Astrocyte of the cerebellum (primary cell): ENCODE measurements at regions not wholly inside any gene's neighbourhood (a gene's known extent, or its start where the extent isn't known, plus 50 kb on each side); places are given as distances from the start of the nearest gene placed in this dataset.

Source experiments
- DNase-seq: peaks from one replicate; pipeline ENCODE4 v3.0.0-alpha.2; 2011; ENCODE audit warnings: low read depth
- H3K4me3 ChIP-seq: 2 replicates; pipeline ENCODE4 v1.5.1; 2011; ENCODE audit warnings: mild to moderate bottlenecking, low read depth, low read length, moderate library complexity
- in situ Hi-C: cut with HindIII; loops from 2 replicates; pipeline ENCODE4 v1.10.0; 2017; ENCODE audit warnings: low sequenced_read_pairs
- TF ChIP-seq, protein P1 (sequence below): IDR thresholded peaks from 2 replicates; pipeline ENCODE4 v1.5.1; 2012; ENCODE audit warnings: low read length, low read depth, moderate library complexity, mild to moderate bottlenecking; ENCODE audit errors: missing control alignments

DNA sequence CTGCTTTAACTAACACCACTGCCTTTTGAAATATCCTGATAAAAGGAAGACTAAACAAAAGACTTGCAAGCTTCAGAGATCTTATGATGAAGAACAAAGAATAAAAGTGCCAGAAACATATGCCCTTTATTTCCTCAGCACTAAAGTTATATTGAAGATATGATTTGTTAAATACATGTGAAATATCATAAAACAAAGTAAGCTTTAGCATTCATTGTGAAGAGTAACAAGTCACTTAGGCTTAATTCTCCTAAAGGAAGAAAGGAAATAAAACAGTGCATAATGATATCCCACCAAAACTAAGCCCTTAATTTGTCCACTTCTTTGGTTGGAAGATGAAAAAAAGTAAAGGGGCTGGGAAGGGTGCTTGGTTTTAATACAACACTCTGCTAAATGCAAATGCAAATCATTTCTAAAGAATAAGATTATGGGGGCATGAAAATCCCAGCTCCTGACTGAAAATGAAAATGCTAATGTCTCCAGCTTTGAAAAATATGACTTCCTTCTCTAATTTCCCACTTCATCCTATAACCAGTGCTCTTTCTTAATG lies 227.2 kb downstream of the FAT4 start:
- in situ Hi-C loops = no loop called here
- TF ChIP-seq, protein P1, sequence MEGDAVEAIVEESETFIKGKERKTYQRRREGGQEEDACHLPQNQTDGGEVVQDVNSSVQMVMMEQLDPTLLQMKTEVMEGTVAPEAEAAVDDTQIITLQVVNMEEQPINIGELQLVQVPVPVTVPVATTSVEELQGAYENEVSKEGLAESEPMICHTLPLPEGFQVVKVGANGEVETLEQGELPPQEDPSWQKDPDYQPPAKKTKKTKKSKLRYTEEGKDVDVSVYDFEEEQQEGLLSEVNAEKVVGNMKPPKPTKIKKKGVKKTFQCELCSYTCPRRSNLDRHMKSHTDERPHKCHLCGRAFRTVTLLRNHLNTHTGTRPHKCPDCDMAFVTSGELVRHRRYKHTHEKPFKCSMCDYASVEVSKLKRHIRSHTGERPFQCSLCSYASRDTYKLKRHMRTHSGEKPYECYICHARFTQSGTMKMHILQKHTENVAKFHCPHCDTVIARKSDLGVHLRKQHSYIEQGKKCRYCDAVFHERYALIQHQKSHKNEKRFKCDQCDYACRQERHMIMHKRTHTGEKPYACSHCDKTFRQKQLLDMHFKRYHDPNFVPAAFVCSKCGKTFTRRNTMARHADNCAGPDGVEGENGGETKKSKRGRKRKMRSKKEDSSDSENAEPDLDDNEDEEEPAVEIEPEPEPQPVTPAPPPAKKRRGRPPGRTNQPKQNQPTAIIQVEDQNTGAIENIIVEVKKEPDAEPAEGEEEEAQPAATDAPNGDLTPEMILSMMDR = no peak

DNA sequence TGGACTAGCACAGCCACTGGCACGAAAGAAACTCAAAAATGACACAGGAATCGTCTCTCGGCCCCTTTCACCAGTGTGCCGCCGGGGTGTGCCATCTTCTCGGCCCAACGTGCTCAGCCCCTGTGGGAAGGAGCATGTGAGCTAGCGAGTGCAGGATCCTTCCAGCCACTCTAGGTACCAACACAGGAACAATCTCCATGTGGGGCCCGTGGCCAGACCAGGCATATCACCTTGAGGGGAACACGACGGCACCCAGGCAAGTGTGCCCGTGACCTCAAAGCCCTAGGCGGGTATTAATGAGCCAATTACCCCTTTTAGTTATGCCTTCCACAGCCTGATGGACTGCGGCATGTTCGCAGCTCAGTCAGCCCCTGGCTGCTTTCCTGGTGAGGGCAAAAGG lies 231.5 kb downstream of the FAT4 start:
- TF ChIP-seq, protein P1 = no peak
- no peak for DNase-seq
- no peak overlapping the region for H3K4me3 ChIP-seq
- in situ Hi-C loops = loop anchor here (5.0 kb wide), 1 partner anchor 56 kb away; no protein-coding TSS in a partner anchor

More for the DNA sequence above, 227.2 kb downstream of the FAT4 start:
- DNase-seq = no peak
- H3K4me3 ChIP-seq = no peak overlapping the region

DNA sequence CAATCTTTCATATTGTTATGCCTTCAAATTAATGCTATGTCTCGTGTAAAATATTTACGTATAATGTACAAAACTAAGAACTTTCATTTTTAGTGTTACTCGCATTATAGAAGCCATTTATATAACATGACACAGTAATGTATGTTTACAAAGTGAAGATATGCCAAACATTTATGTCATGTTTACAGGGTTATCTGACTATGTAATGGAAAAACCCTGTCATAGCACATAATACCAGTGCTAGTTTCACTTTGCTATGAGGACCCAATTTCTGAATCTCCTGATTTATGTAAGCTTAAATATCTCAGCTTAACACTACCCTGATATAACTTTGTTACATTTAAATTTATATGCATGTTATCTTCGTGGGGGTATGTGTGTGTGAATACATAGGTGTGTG lies 233.1 kb downstream of the FAT4 start:
- in situ Hi-C loops = loop anchor here (5.0 kb wide), 1 partner anchor 54 kb away; no protein-coding TSS in a partner anchor
- TF ChIP-seq, protein P1 = no peak
- H3K4me3 ChIP-seq = no peak overlapping the region
- DNase-seq = no peak

DNA sequence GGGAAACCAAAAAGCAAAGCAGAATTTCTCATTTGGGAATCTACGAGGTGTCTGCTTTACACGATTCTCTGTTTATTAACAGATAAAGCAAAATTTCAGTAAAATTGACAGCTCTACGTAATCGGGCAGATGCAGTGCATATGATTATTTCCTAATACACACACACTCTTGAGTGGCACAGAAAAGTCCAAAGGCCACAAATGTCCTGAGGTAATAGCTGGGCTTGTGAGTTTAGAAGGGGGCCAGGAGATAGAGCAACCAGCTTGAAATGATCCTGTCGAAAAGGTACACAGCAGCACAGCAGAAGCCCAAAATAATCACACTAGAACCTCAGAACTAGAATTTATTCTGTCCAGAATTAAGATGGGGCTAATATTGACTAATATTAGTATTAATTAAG lies 236.0 kb downstream of the FAT4 start:
- in situ Hi-C loops = no loop called here
- H3K4me3 ChIP-seq = no peak overlapping the region
- TF ChIP-seq, protein P1 = no peak
- DNase-seq = no peak

DNA sequence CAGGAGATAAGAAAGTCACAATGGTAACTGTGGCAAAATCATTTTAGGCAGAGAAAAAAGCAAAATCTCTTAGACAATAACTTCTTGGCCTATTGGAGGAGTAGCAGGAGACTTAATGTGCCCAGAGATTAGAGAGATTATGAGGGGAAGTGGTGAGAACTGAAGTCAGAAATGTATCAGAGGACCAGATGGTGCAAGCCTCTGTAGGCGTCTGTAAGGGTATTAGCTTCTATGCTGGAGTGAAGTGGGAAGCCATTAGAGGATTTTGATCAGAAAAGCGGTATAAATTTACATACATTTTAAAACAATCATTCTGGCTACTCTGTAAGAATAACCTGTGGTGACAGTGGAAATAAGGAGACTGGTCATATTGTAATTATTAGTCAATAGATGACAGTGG lies 236.7 kb downstream of the FAT4 start:
- DNase-seq = no peak
- in situ Hi-C loops = no loop called here
- no peak overlapping the region for H3K4me3 ChIP-seq
- TF ChIP-seq, protein P1 = no peak

DNA sequence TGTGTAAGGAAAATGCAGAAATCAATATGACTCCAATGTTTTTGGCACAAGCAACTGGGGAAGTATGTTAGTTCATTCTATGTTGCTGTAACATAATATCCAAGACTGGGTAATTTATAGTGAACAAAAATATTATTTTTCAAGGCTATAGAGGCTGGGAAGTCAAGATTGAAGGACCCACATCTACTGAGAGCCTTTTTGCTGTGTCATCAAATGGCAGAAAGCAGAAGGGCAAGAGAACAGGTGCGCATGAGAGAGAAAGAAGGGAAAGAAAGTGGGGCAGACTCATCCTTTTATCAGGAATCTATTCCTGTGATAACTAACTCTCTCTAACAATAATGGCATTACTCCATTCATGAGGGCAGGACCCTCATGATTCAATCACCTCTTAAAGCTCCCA lies 237.2 kb downstream of the FAT4 start:
- TF ChIP-seq, protein P1 = no peak
- H3K4me3 ChIP-seq = no peak overlapping the region
- DNase-seq = no peak
- in situ Hi-C loops = no loop called here
